Fibroblast of the aortic adventitia (primary cell): ENCODE measurements at regions not wholly inside any gene's neighbourhood (a gene's known extent, or its start where the extent isn't known, plus 50 kb on each side); places are given as distances from the start of the nearest gene placed in this dataset.
A peak's percentile ranks its signal among the peaks of the same experiment; 100 is the strongest.

Experiments used
- DNase-seq: peaks from one replicate; pipeline ENCODE4 v3.0.0-alpha.2; 2010; ENCODE audit warnings: low read depth
- H3K4me3 ChIP-seq: 2 replicates; pipeline ENCODE4 v1.5.1; 2011; ENCODE audit warnings: low read depth, mild to moderate bottlenecking, control low read depth, low read length, moderate library complexity
- CTCF ChIP-seq: IDR thresholded peaks from 2 replicates; pipeline ENCODE4 v1.5.1; 2011; ENCODE audit warnings: mild to moderate bottlenecking, low read length, control low read depth, inconsistent platforms; ENCODE audit not compliant: insufficient read depth

DNA sequence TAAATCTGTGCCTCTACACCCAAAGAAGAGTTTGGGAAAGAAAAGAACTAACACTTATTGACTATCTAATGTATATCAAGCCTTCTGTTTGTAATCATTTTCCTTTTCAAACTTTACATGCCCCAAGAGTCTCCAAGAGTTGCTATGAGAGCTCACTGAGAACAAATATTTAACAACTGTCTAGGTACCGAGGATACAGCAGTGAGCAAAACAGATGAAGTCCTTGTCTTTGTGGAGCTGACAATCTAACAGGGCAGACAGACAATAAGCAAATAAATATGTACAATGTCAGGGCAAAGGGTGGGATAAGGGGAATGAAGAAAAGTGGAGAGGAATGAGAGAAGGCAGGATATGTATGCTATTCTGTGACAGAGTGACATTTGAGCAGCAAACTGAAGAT, 64.8 kb upstream of the KSR1 start:
- no peak for DNase-seq
- TF ChIP-seq CTCF, result no peak
- H3K4me3 ChIP-seq, result no peak overlapping the region

- H3K4me3 ChIP-seq, result no peak overlapping the region
- TF ChIP-seq CTCF, result no peak
- no peak for DNase-seq
These were observed 60.2 kb upstream of the KSR1 start for GRCh38 chr17:27396045-27396444.

DNA sequence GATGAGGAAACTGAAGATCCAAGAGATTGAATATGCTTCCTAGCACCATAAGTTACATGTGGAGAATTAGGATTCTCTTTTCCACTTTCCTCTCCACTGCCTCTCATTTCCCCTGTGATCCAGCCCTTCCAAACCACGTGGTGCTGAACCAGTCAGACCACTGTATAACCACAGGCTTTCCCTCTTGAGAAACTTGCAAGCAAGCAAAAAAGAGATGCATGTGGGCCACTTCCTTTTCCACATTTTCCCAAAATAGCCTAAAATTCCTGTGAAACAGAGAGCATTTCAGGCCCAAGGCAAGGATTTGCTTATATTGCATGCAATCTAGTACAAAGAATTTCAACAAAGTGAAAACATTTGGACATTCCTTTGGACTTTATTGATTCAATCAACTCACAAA, 59.3 kb upstream of the KSR1 start:
- peak; percentile 62 for DNase-seq
- H3K4me3 ChIP-seq, result no peak overlapping the region
- TF ChIP-seq CTCF, result no peak

- TF ChIP-seq CTCF, result no peak
- H3K4me3 ChIP-seq, result no peak overlapping the region
- no peak for DNase-seq
These were observed 57.6 kb upstream of the KSR1 start for GRCh38 chr17:27398691-27399090.

DNA sequence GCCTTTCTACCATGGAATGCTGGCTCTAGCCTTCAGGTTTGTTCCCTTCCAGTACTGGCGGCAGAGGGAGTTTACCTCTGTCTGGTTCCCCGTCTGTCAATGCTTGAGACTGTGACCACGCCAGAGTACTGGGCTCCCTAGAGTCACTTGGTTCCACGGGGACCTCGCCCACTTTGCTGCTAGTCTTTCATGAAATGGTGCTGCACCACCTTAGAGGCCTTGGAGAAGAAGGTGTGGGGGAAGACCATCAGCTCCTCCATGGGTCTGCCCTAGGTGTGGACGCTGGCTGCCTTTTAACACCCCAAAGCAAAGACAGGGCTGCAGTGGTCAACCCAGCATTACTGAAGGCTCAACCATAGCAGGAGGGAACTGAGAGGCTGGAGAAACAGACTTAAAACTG, 55.3 kb upstream of the KSR1 start:
- no peak for DNase-seq
- no peak overlapping the region for H3K4me3 ChIP-seq
- no peak for TF ChIP-seq CTCF

- no peak overlapping the region for H3K4me3 ChIP-seq
- no peak for DNase-seq
- no peak for TF ChIP-seq CTCF
These were observed 53.3 kb upstream of the KSR1 start for GRCh38 chr17:27402943-27403342.

- no peak for DNase-seq
- no peak for TF ChIP-seq CTCF
- H3K4me3 ChIP-seq, result no peak overlapping the region
These were observed 52.7 kb upstream of the KSR1 start for GRCh38 chr17:27403480-27404005.
